Urothelium cell line (cell line): ENCODE measurements at regions not wholly inside any gene's neighbourhood (a gene's known extent, or its start where the extent isn't known, plus 50 kb on each side); places are given as distances from the start of the nearest gene placed in this dataset.
A peak's percentile ranks its signal among the peaks of the same experiment; 100 is the strongest.

Experiments
- DNase-seq: peaks from one replicate; pipeline ENCODE4 v3.0.0; 2011; ENCODE audit warnings: low spot score, mixed read lengths
- FAIRE-seq: peaks from 2 replicates; lab custom pipeline; 2011; peaks lifted over from hg19 to GRCh38; lab: Jason Lieb, UNC

DNA sequence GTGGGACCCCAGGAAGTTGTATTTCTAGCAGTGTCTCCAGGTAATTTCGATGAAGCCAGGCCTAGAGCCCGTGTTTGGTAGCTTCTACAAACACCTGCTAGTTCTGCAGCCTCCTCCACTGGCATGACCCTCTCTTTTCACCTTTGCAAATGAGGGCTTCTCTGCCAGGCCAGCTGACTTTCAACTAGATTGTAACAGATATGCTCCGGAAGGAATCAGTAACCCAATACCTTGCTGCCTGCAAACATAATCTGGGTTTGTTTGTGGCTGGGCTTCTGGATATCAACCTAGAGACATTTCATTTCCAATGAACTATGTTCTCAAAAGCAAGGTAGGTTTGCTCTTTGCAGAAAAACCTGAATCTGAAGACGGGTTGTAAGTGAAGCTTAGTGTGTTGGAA lies 354.8 kb downstream of the DMRT2 start:
- FAIRE-seq (no peak), DNase-seq (no peak)

DNA sequence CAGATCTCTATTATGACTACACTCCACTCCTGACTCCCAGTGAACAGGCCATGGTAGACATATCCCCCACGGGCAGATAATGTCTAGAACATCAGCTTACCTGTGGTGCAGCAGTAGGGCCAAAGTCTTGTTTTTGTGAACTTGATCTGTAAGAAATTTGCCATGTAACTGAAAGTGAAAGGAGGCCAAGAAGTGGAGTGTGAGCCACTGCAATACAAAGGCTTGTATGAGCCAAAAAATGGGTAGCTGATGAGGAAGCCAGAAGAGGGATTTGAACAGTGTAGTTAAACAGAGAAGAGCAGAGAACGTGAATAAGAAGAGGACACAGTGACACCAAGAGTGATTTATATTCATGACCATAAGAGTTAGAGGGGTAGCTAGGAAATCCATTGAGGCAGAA lies 361.7 kb downstream of the DMRT2 start:
- FAIRE-seq (no peak), DNase-seq (no peak)

GRCh38 chr9:1414711-1415131 lies 364.6 kb downstream of the DMRT2 start:
- DNase-seq (no peak), FAIRE-seq (no peak)

GRCh38 chr9:1415146-1415545 lies 365.0 kb downstream of the DMRT2 start:
- no peak for DNase-seq
- FAIRE-seq: no peak

DNA sequence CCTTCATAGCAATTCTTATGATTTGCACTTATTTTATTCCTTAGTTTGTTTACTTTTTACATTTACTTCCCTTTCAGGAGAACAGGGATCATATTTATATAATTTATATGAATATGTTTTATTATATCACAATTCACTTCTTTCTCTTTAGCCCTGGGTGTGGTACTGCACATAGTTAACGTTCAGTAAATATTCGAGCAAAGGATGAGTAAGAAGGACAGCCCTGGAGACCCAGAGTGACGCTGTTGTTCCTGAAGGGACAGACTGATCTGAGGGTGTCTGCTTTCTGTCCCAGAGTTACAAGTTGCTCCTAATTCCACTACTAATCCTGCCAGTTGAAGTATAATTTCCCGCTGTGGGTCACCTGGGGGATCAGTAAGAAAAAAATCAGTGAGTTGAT lies 366.1 kb downstream of the DMRT2 start:
- FAIRE-seq: no peak
- DNase-seq: no peak

DNA sequence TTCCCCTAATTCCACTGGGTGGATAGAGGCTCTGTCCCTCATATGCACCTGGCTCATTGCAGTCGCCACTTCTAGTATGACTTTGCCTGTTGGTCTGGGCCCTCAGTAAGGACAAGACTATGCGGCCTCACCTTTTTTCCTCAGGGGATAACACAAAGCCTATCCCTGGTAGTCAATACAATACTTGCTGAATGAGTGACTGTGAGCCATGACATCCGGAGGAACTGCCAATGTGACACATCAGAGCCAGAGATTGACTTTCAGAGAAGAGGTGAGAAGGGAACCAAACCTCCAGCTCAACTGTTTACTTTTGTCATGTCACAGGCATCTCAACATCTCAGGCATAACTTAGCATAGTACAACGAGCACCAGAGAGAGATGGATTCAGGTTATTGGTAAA lies 371.3 kb downstream of the DMRT2 start:
- DNase-seq: no peak
- FAIRE-seq: no peak

GRCh38 chr9:1427875-1428274 lies 377.7 kb downstream of the DMRT2 start:
- FAIRE-seq: no peak
- DNase-seq: no peak

GRCh38 chr9:1429297-1429696 lies 379.1 kb downstream of the DMRT2 start:
- FAIRE-seq (no peak), DNase-seq (peak; percentile 21)

GRCh38 chr9:1431461-1431860 lies 381.3 kb downstream of the DMRT2 start:
- DNase-seq (no peak), FAIRE-seq (no peak)

DNA sequence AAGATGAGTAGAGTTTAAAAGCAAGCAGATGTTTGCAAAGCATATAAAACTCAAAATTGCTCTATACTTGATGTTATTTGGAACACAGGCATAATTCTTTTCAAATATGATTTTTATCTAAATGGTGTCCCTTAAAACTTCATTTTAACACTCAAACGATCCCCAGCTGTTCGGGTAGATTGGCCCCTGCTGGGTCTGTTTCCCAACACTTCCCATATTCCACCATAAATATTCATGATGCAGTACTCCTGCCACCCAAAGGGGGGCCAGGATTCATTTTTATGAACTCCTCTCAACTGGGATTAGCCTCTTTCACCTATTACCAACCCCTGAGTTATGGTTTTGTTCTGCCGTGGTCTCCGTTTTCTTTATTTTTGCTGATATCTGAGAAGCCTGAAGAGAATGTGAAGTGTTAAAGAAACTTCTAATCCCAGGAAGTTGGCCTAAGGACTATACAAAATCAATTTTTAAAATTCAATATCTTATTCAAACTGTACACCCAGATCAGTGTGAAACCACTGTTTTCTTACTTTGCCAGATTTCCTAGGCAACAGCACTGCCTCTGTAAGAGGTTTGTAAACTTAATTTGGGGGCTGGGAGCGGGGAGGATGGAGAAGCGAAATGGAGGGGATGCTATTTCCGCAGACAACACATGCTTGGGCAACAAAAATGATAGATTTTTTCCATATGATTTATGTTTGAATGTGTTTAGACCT lies 384.1 kb downstream of the DMRT2 start:
- DNase-seq (peak; percentile 10), FAIRE-seq (no peak)

DNA sequence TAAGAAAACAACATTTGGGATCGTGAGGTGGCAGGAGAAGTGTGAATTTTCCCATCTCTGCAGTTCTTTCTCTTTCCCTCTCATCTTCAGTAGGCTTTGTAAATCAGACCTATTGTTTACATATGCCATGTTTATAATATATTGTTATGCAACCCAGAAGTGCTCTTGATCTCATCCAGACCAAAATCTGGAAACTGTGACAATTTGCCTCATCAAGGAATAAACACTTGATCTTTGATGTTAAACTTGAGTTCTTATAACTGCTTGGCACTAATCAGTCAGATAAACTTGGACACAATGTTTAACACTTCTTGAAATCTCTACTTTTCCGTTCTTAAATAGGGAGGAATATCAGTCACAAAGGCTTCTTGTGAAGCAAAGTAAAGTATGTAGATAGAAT lies 384.7 kb downstream of the DMRT2 start:
- DNase-seq (no peak), FAIRE-seq (no peak)

DNA sequence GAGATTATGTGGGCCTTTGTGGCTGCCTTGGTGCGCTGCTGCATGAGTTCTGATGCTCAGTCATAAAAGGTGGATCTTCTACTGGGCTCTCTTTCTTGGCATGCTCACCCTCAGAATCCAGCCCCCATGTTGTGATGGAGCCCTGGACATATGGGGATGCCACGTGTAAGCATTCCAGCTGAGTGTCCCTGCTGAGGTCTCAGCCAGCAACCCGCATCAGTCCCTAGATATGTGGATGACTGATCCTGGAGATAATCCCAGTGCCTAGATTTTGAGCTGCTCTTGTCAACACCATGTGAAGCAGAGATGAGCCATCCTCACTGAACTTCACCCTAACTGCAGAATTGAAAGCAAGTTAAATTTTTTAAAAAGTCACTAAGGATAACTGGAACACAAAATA lies 390.1 kb downstream of the DMRT2 start:
- DNase-seq (no peak), FAIRE-seq (no peak)

GRCh38 chr9:1442105-1442504 lies 391.9 kb downstream of the DMRT2 start:
- no peak for DNase-seq
- FAIRE-seq: no peak

DNA sequence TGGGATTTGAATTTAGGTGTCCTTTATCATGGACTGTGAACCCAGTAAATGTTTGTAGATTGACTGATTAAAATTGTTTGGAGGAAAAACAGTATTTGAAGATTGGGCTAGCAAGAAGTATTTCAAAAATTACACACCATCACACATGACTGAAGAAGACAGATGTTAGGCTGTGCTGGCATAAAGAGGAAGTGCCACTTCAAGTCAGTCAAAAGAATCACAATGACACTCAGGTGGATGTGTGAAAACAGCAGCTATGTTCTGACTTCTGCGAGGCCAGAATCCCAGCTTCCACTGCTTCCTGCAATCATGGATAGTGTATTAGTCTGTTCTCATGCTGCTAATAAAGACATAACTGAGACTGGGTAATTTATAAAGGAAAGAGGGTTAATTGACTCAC lies 393.3 kb downstream of the DMRT2 start:
- FAIRE-seq (no peak), DNase-seq (no peak)

- DNase-seq (no peak), FAIRE-seq (no peak)
These were observed 396.5 kb downstream of the DMRT2 start for GRCh38 chr9:1446671-1447070.

DNA sequence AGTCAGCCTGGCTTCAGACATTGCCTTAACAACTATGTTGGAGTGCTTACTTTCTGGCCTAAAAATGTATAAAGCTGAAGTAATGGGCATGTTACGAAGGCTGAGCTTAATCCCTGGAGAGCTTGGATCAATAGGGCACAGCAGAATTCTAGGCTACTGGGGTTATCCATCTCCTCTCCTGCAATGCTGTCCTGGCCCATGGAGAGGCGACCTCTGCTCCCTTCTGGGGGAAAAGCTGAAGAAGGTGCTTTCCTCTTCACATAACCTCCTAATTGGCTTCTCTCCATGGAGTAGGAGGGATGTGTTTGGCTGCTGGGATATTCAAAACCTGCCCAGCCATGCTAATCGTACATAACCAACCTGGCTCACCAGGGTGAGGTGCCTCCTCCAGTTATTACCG lies 403.5 kb downstream of the DMRT2 start:
- DNase-seq: no peak
- no peak for FAIRE-seq

DNA sequence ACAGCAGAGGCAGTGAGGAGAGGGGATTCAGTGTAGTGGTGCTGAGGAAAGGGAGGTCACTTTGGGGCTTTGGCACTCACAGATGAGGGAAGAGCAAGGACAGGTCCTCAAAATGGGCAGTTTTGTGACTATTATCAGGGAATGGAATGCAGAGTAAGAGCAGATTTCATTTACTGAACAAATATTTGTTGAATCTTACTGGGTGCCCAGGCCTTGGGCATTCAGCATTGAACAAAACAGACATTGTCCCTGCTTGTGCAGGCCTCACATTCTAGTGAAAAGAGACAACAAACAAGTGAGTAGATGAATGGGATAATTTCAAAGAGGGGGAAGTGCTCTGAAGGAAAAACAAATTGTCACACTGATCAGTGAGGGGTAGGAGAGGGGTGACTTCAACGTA lies 404.1 kb downstream of the DMRT2 start:
- no peak for DNase-seq
- no peak for FAIRE-seq

DNA sequence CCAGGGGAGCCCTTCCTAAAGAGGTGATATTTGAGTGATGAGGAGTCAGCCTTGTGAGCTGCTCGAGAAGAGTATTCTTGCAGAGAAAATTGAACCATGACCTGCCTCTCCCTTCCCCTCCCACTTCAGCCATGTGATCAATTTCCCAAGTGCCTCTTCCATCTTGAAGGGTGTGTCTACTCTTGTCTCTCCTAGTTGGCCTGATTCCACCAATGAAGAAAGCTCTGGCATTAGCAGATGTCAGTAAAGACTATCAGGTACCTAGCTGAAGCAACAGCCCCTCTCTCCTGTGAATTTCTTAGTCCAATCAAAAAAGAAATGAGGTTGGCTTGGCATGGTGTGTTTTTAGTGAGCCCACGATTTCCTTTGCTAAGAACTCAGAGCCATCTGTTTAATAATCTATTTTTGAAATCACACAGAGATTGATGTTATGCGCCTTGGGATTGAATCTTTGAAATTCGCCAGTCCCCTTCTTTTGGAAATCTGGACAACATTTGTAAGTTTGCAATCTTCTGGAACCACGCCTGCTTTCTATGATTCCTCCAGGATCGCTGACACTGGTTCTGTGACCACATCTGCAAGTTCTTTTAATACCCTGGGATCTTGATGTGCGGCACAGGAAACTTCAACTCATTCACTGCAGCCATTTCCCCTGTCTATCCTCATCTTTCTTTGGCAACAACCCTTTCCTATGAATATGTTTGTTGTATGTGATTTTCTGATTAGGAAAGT lies 404.6 kb downstream of the DMRT2 start:
- FAIRE-seq (no peak), DNase-seq (no peak)

- FAIRE-seq: no peak
- DNase-seq: no peak
These were observed 405.6 kb downstream of the DMRT2 start for GRCh38 chr9:1455766-1456165.

GRCh38 chr9:1456301-1457024 lies 406.3 kb downstream of the DMRT2 start:
- DNase-seq (no peak), FAIRE-seq (no peak)

DNA sequence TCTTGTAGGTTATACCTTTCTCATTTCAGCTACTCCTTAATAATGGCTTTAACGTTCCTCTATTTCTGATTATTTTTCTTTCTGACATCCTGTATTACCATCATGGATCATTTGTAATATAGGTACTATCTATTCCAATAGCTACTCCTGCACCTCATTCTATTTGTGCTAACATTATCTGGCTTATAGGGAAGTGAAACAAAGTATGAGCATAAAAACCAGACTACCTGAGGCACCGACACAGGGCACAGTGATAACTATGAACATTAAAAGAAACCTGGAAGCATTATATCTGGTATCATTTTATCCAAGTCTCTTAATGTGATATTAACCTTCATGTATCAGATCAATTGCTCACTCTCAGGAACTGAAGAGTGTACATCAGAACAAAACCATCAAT lies 407.3 kb downstream of the DMRT2 start:
- FAIRE-seq: no peak
- no peak for DNase-seq

DNA sequence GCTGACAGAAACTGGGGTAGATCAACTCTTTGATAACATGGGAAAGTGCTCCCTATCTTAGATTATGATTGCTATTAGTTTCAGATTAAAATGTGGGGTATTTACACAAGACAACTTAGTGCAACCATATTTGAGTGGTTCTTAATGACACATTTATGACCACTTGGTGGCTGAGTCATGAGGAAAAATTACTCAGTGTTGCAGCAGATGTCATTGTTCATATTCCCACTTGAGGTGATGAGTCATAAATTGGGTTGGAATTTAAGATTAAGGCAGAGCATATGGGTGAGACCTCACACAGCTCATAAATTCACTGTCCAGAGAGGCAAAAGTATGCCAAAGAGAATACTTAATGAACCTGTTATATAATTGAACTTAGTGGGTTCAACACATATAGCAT lies 408.3 kb downstream of the DMRT2 start:
- peak; percentile 61 for DNase-seq

More for the DNA sequence above, 408.3 kb downstream of the DMRT2 start:
- no peak for FAIRE-seq
